WTC11 (cell line): ENCODE measurements at regions not wholly inside any gene's neighbourhood (a gene's known extent, or its start where the extent isn't known, plus 50 kb on each side); places are given as distances from the start of the nearest gene placed in this dataset.

Experiments
- ATF3 ChIP-seq: sonication (generic); formaldehyde crosslinking; conservative IDR thresholded peaks from 2 replicates; pipeline ENCODE4 v1.8.1; 2022; ENCODE audit warnings: mild to moderate bottlenecking, missing genetic modification reagents
- CREB1 ChIP-seq: sonication (generic); formaldehyde crosslinking; IDR thresholded peaks from 2 replicates; pipeline ENCODE4 v1.8.0; 2023; ENCODE audit warnings: mild to moderate bottlenecking, missing genetic modification reagents
- CTCF ChIP-seq: fragments of 200-600 bp; IDR thresholded peaks from 2 replicates; pipeline ENCODE4 v1.8.0; 2022; ENCODE audit warnings: antibody characterized with exemption
- MLX ChIP-seq: sonication (generic); formaldehyde crosslinking; IDR thresholded peaks from 2 replicates; pipeline ENCODE4 v1.8.1; 2023; ENCODE audit warnings: mild to moderate bottlenecking, missing genetic modification reagents, moderate library complexity
- NFYB ChIP-seq: sonication (generic); formaldehyde crosslinking; conservative IDR thresholded peaks from 2 replicates; pipeline ENCODE4 v1.8.0; 2022; ENCODE audit warnings: low read depth, missing genetic modification reagents
- NR2C2 ChIP-seq: sonication (generic); formaldehyde crosslinking; IDR thresholded peaks from 2 replicates; pipeline ENCODE4 v1.8.0; 2022; ENCODE audit warnings: mild to moderate bottlenecking, missing genetic modification reagents
- TEAD4 ChIP-seq: sonication (generic); formaldehyde crosslinking; IDR thresholded peaks from 2 replicates; pipeline ENCODE4 v1.8.0; 2022; ENCODE audit warnings: mild to moderate bottlenecking, missing genetic modification reagents
- USF2 ChIP-seq: sonication (generic); formaldehyde crosslinking; IDR thresholded peaks from 2 replicates; pipeline ENCODE4 v1.8.1; 2023; ENCODE audit warnings: mild to moderate bottlenecking, missing genetic modification reagents, moderate library complexity
- ZNF281 ChIP-seq: sonication (generic); formaldehyde crosslinking; IDR thresholded peaks from 2 replicates; pipeline ENCODE4 v1.8.0; 2023; ENCODE audit warnings: mild to moderate bottlenecking, missing genetic modification reagents
- ZNF317 ChIP-seq: sonication (generic); formaldehyde crosslinking; IDR thresholded peaks from 2 replicates; pipeline ENCODE4 v1.8.1; 2023; ENCODE audit warnings: low read depth, mild to moderate bottlenecking, moderate library complexity, missing genetic modification reagents, borderline replicate concordance
- ZNF671 ChIP-seq: fragments of 250-450 bp; sonication (Bioruptor Pico); IDR thresholded peaks from 2 replicates; pipeline ENCODE4 v1.8.0; 2021; ENCODE audit warnings: mild to moderate bottlenecking

- TF ChIP-seq ATF3 (CRISPR knock-in tag) (no peak), MLX (CRISPR knock-in tag) (no peak), CREB1 (CRISPR knock-in tag) (no peak), NR2C2 (CRISPR knock-in tag) (no peak), CTCF (no peak), TEAD4 (CRISPR knock-in tag) (no peak), ZNF317 (CRISPR knock-in tag) (no peak), NFYB (no peak), ZNF281 (no peak), USF2 (no peak), ZNF671 (no peak)
Measured at GRCh38 chr3:36206956-36207580, 173.2 kb upstream of the STAC start.
